Stomach smooth muscle (tissue), 2 donors: ENCODE measurements at regions not wholly inside any gene's neighbourhood (a gene's known extent, or its start where the extent isn't known, plus 50 kb on each side); places are given as distances from the start of the nearest gene placed in this dataset.
"Not testable (repeated sequence)": the region's sequence is repeated elsewhere in the genome, so short reads cannot be mapped to it uniquely, and the experiment has no call there.

Experiments used
- H3K27ac ChIP-seq: one replicate; pipeline ENCODE4 v1.7.0; 2013; ENCODE audit warnings: mild to moderate bottlenecking, low read length, inconsistent platforms
- H3K27me3 ChIP-seq, 2 donors: one replicate each; pipeline ENCODE4 v1.7.0; 2013; ENCODE audit warnings: low read length in 2 of 2; ENCODE audit not compliant: insufficient read depth in 2 of 2, control insufficient read depth in 1 of 2
- H3K36me3 ChIP-seq, 2 donors: one replicate each; pipeline ENCODE4 v1.7.0; 2013; ENCODE audit warnings: low read length in 2 of 2; ENCODE audit not compliant: control insufficient read depth in 2 of 2, insufficient read depth in 2 of 2
- H3K4me1 ChIP-seq: one replicate; pipeline ENCODE4 v1.7.0; 2013; ENCODE audit warnings: low read length; ENCODE audit not compliant: control insufficient read depth, insufficient read depth
- H3K4me3 ChIP-seq, 2 donors: one replicate each; pipeline ENCODE4 v1.7.0; 2013; ENCODE audit warnings: low read length in 2 of 2
- H3K9ac ChIP-seq, 2 donors: one replicate each; pipeline ENCODE4 v1.7.0; 2013; ENCODE audit warnings: low read length in 2 of 2, mild to moderate bottlenecking in 1 of 2
- H3K9me3 ChIP-seq, 2 donors: one replicate each; pipeline ENCODE4 v1.7.0; 2013; ENCODE audit warnings: low read length in 2 of 2; ENCODE audit not compliant: control insufficient read depth in 2 of 2
- donor health status: healthy.
- donor health status: Pancreatic carcinoma.

DNA sequence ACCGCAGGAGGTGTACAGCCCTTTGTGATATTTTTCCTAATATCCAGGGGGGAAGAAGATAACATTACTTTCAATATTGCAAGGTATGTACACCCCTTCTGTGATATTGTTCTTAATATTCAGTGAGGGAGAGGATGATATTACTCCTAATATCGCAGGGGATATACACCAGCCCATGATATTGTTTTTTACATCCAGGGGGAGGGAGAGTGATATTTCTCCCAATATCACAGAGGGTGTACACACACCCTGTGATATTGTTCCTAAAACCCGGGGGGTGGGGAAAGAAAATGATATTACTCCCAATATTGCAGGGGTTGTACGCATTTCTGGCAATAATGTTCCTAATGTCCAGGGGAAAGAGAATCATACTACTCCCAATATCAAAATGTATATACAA, 58.0 kb upstream of the SLC25A48 start:
- H3K27me3 ChIP-seq = peaks cover 2 to 20% of the 10 kb centered on the region in 2 donors
- H3K27ac ChIP-seq = no peak overlapping the region
- H3K9me3 ChIP-seq = peaks cover 0 to 3% of the 10 kb centered on the region in 2 donors
- no peak overlapping the region for H3K9ac ChIP-seq
- no peaks in the 10 kb centered on the region for H3K36me3 ChIP-seq
- no peak overlapping the region for H3K4me3 ChIP-seq
- no peaks in the 10 kb centered on the region for H3K4me1 ChIP-seq

DNA sequence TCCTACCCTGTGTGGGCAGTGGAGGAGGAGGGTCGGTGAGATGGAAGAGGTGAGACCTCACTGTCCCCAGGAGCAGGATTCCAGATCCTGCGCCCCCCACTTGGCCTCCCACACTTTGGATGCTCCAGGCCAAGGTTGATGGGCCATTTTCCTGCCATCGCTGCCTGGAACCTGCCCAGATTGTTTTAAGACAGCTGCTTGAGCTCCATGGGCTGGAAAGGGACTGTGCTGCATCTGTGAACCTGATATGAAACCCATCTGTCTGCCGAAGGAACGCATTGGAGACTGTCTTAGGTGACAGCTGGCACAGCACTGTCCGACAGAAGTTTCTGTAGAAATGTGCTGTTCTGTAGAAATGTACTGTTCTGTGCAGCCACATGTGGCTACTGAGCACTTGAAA, 72.7 kb upstream of the SLC25A48 start:
- H3K9ac ChIP-seq = no peak overlapping the region
- H3K36me3 ChIP-seq = no peaks in the 10 kb centered on the region
- H3K9me3 ChIP-seq = peaks cover 0 to 2% of the 10 kb centered on the region in 2 donors
- H3K4me1 ChIP-seq = no peaks in the 10 kb centered on the region
- H3K27ac ChIP-seq = no peak overlapping the region
- no peak overlapping the region for H3K4me3 ChIP-seq
- H3K27me3 ChIP-seq = peaks cover 2 to 7% of the 10 kb centered on the region in 2 donors

DNA sequence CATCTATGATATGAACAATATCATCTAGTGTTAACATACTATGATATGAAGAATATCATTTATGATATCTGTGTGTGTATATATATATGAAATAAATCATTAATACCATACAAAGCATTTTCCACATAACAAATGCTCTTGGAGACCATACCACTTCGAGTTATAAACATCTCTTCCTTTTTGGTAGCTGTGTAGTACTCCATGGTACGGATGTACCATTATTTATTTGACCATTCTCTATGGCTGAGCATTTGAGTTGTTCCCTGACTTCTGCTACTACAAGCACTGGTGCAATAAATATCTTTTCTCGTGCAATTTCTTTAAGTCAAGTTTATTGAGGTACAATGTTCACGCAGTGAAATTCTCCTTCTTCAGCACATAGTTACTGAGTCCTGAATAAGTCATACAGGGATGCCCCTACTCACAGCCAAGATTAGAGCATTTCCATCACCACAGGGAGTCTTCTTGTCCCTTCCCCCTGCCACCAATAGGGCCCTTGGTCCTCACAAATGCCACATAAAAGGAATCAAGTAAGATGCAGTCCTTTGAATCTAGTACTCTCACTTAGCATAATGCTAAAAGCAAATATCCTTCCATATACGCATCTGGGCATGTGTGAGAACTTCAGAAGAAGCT, 75.2 kb upstream of the SLC25A48 start:
- H3K9me3 ChIP-seq = peaks cover 0 to 2% of the 10 kb centered on the region in 2 donors
- H3K27me3 ChIP-seq = no peaks in the 10 kb centered on the region
- no peak overlapping the region for H3K9ac ChIP-seq
- H3K27ac ChIP-seq = no peak overlapping the region
- no peaks in the 10 kb centered on the region for H3K4me1 ChIP-seq
- no peaks in the 10 kb centered on the region for H3K36me3 ChIP-seq
- H3K4me3 ChIP-seq = no peak overlapping the region

DNA sequence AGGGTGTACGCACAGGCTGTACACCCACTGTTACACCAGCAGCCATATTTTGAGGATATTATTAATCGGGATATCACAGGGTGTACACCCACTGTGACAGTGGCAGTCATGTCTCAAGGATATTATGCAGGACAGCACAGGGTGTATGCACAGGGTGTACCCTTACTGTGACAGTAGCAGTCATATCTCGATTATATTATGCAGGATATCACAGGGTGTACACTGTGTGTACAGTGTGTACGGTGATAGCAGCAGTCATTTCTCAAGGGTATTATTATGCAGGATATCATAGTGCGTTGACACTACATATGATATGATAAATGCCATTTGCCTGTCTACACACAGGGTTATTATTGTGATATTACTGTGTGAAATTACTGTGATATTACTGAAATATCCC, 80.5 kb upstream of the SLC25A48 start:
- H3K9ac ChIP-seq = no peak overlapping the region
- H3K36me3 ChIP-seq = no peaks in the 10 kb centered on the region
- H3K27me3 ChIP-seq = no peaks in the 10 kb centered on the region
- H3K27ac ChIP-seq = no peak overlapping the region
- H3K4me1 ChIP-seq = no peaks in the 10 kb centered on the region
- no peaks in the 10 kb centered on the region for H3K9me3 ChIP-seq
- H3K4me3 ChIP-seq = no peak overlapping the region

DNA sequence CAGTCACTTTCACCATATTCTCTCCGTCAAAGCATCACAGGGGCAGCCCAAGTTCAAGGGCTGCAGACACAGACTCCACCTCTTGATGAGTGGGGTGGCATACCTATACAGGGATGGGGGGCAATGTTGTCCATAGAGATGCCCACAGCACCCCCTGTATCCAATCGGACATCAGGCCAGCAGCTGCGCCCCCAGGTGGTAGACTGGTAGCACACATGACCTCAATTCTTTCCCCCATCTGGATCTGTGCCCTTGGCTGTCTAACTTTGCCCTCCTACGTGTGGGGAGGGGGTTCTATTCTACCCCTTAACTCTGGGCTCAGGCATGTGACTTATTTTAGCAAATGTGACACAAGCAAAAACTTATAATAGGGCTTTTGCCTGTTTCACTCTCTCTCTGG, 84.0 kb upstream of the SLC25A48 start:
- no peak overlapping the region for H3K4me3 ChIP-seq
- H3K9ac ChIP-seq = no peak overlapping the region
- no peaks in the 10 kb centered on the region for H3K4me1 ChIP-seq
- peaks cover 0 to 3% of the 10 kb centered on the region in 2 donors for H3K9me3 ChIP-seq
- no peaks in the 10 kb centered on the region for H3K36me3 ChIP-seq
- H3K27ac ChIP-seq = no peak overlapping the region
- H3K27me3 ChIP-seq = peaks cover 0 to 2% of the 10 kb centered on the region in 2 donors

DNA sequence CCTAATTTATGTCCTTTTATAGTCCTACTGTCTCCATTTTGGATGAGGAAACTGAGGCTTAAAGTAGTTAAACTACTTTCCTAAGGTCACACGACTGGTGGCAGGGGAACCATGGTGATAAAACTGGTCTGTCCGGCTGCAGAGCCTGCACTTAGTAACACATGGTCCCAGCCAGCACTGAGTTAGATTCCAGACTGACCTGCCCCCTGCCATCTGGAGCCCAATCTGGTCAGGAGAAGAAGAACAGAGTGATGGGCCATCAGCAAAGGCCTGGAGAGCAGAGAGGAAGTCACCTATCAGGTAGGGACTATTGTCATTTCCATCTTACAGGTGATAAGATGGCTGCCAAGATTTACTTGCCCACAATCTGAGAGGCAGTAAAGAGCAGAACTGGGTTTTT, 86.6 kb upstream of the SLC25A48 start:
- peaks cover 0 to 2% of the 10 kb centered on the region in 2 donors for H3K27me3 ChIP-seq
- H3K4me3 ChIP-seq = no peak overlapping the region
- peaks cover 0 to 5% of the 10 kb centered on the region in 2 donors for H3K9me3 ChIP-seq
- H3K9ac ChIP-seq = no peak overlapping the region
- no peaks in the 10 kb centered on the region for H3K36me3 ChIP-seq
- no peak overlapping the region for H3K27ac ChIP-seq
- H3K4me1 ChIP-seq = no peaks in the 10 kb centered on the region

DNA sequence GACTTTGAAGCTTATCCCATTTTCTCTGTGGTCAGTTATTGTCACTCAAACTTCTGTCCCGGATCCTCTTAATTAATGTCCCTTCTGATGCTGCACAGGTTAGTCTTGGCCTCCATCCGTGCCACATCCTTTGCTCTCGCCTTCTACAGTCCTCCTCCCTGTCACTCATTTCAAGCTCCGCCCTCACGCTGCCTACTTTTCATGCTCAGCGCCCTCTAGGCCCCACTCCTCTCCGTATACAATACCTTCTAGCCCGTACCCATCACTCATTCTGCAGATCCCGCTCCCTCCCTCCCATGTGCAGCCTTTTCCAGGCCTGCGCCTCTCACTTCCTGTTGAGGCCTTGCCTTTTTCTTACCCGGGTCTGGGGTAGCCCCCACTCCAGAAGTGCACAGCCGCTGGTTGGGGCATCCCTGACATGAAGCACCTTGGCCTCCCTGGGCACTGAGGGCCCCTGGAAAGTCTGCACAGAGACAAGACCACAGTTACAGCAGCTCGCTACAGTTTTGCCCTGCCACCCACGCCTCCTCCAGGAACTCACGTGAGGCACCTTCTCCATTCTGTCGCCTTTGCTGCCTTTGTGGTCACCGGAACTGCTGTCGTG, 88.5 kb upstream of the SLC25A48 start:
- H3K9me3 ChIP-seq = peaks cover 0 to 5% of the 10 kb centered on the region in 2 donors
- H3K4me1 ChIP-seq = no peaks in the 10 kb centered on the region
- H3K36me3 ChIP-seq = no peaks in the 10 kb centered on the region
- H3K27ac ChIP-seq = no peak overlapping the region
- peaks cover 0 to 2% of the 10 kb centered on the region in 2 donors for H3K27me3 ChIP-seq
- no peak overlapping the region for H3K9ac ChIP-seq
- no peak overlapping the region for H3K4me3 ChIP-seq

DNA sequence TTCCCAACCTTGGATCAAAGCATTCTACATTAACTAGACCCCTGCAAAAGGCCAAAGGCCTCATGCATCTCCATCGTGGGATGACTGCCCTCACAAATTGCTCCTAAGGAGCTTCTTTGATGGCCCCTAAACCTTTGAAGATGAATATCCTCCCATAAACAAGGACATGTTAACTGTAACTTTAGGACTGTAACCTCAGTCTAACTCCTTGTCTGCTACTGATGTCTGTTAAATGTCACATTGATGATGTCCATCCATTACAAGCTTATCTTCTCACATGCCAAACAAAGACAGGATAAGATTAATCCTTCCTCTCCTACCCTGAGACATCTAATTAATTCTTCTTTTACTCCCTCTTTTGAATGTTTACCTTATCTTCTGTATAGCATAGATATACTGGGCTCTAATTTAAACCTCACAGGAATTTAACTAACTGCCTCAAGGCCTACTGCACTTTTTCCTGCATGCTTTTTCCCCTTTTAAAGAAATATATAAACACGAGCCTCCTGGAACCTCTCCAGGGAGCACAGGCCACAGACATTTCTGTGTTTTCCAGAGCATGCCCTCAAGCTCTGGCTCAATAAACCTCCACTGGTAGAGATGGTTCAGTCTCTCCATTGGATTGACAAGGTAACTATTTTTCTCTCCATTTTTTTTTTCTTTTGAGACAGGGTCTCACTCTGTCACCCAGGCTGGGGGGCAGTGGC, 90.6 kb upstream of the SLC25A48 start:
- no peaks in the 10 kb centered on the region for H3K4me1 ChIP-seq
- H3K27me3 ChIP-seq = peaks cover 0 to 2% of the 10 kb centered on the region in 2 donors
- H3K4me3 ChIP-seq = no peak overlapping the region
- H3K36me3 ChIP-seq = no peaks in the 10 kb centered on the region
- H3K9ac ChIP-seq = no peak overlapping the region
- H3K27ac ChIP-seq = no peak overlapping the region
- H3K9me3 ChIP-seq = peaks cover 0 to 5% of the 10 kb centered on the region in 2 donors

DNA sequence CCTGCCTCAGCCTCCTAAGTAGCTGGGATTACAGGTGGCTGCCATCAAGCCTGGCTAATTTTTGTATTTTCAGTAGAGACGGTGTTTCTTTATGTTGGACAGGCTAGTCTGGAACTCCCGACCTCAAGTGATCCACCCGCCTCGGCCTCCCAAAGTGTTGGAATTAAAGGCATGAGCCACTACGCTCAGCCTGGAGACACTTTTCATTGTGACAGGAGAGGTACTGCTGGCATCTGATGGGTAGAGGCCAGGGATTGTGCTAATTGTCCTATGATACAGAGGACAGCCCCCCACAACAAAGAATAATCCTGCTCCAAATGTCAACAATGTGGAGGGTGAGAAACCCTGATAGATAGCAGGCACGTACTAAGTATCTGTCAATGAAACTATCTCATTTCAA, 91.3 kb upstream of the SLC25A48 start:
- Histone ChIP-seq H3K4me3 (no peak overlapping the region), H3K9me3 (peaks cover 0 to 5% of the 10 kb centered on the region in 2 donors), H3K27ac (no peak overlapping the region), H3K36me3 (no peaks in the 10 kb centered on the region), H3K9ac (no peak overlapping the region), H3K27me3 (peaks cover 0 to 2% of the 10 kb centered on the region in 2 donors), H3K4me1 (no peaks in the 10 kb centered on the region)

DNA sequence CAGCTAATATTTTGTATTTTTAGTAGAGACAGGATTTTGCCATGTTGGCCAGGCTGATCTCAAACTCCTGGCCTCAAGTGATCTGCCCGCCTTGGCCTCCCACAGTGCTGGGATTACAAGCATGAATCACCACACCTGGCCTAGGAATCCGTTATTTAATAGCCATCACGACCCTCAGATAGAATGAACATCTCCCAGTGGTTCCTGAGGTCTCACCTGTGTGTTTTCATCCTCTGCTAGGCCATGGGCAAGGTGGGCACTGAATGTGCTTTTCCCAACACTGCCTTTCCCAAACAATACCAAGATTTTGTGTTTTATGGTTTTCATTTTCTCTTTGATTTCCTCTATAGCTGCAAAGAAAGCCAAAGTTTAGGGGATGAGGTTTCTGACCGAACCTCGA, 92.2 kb upstream of the SLC25A48 start:
- not testable (repeated sequence) for H3K36me3 ChIP-seq, H3K4me1 ChIP-seq

DNA sequence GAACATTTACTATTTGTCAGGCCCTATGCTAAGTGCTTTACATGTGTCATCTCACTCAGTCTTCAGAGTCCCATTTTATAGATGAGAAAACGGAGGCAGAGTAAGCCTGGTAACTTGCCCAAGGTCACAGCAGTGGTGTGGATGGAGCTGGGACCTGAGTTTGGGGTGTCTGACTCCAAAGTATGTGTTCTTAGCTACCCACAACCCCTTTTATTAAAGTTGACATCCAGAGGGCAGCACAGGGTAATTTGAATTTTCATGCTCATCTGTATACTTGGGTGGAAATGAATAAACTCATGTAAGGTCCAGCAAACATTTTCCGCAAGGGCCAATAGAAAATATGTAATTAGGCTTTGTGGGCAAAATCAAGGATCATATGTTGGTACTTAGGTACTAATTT, 93.4 kb upstream of the SLC25A48 start:
- Histone ChIP-seq H3K27ac (no peak overlapping the region), H3K36me3 (no peaks in the 10 kb centered on the region)

More for the DNA sequence above, 92.2 kb upstream of the SLC25A48 start:
- not testable (repeated sequence) for H3K9ac ChIP-seq, H3K27ac ChIP-seq, H3K9me3 ChIP-seq, H3K4me3 ChIP-seq, H3K27me3 ChIP-seq

More for the DNA sequence above, 93.4 kb upstream of the SLC25A48 start:
- Histone ChIP-seq H3K27me3 (peaks cover 0 to 2% of the 10 kb centered on the region in 2 donors), H3K4me1 (no peaks in the 10 kb centered on the region), H3K9me3 (peaks cover 0 to 5% of the 10 kb centered on the region in 2 donors), H3K9ac (no peak overlapping the region), H3K4me3 (no peak overlapping the region)
